Rectal smooth muscle tissue (tissue), 1 donor: ENCODE measurements at regions not wholly inside any gene's neighbourhood (a gene's known extent, or its start where the extent isn't known, plus 50 kb on each side); places are given as distances from the start of the nearest gene placed in this dataset.
A peak's percentile ranks its signal among the peaks of the same experiment; 100 is the strongest.

ENCODE experiments used
- H3K27ac ChIP-seq: one replicate; pipeline ENCODE4 v1.7.0; 2013; ENCODE audit warnings: low read depth, low read length, inconsistent platforms
- H3K27me3 ChIP-seq: one replicate; pipeline ENCODE4 v1.7.0; 2013; ENCODE audit warnings: low read length; ENCODE audit not compliant: control insufficient read depth, insufficient read depth
- H3K36me3 ChIP-seq: one replicate; pipeline ENCODE4 v1.7.0; 2013; ENCODE audit warnings: low read length; ENCODE audit not compliant: control insufficient read depth, insufficient read depth
- H3K4me1 ChIP-seq: one replicate; pipeline ENCODE4 v1.7.0; 2013; ENCODE audit warnings: low read length; ENCODE audit not compliant: control insufficient read depth, insufficient read depth
- H3K4me3 ChIP-seq: one replicate; pipeline ENCODE4 v1.7.0; 2013; ENCODE audit warnings: low read length
- H3K9ac ChIP-seq: one replicate; pipeline ENCODE4 v1.7.0; 2013; ENCODE audit warnings: low read length

DNA sequence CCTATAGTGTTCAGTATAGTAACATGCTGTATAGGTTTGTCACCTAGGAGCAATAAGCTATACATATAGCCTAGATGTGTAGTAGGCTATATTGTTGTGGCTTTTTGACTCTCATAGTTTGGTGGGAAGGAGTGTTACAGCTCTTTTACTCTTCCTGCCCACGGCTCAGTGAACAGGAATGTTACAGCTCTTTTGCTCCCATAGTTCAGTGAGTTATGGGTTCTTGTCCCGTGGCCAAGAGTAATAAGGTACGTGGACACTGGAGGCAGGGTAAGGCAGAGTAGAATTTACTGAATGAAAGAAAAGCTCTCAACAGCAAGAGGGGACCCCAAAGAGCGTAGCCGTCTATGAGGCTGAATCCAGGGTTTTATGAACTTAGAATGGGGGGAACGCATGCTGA is 734.3 kb downstream of the ADGRL2 start:
- no peaks in the 10 kb centered on the region for H3K36me3 ChIP-seq
- H3K4me1 ChIP-seq = no peaks in the 10 kb centered on the region
- no peak overlapping the region for H3K4me3 ChIP-seq
- no peaks in the 10 kb centered on the region for H3K27me3 ChIP-seq
- H3K27ac ChIP-seq = no peak overlapping the region
- H3K9ac ChIP-seq = no peak overlapping the region

DNA sequence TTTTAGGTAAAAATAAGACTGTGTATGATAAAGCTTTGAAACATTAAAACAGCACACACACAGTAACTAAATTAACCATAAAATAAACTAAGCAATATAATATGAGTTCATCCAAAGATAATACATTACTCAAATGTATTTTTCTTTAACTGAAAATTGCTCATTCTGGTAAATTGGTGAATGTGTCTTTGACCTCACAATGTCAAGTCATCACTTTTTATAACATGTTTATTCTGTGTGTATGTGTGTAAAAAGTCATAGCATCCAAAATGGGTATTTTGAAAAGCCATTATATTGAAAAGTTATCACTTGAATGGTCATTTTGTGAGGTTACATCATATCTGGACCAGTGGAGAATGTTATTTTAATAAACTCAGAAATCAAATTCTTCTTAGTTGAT is 724.6 kb downstream of the ADGRL2 start:
- no peaks in the 10 kb centered on the region for H3K36me3 ChIP-seq
- H3K27ac ChIP-seq = no peak overlapping the region
- H3K27me3 ChIP-seq = no peaks in the 10 kb centered on the region
- H3K4me1 ChIP-seq = no peaks in the 10 kb centered on the region
- no peak overlapping the region for H3K4me3 ChIP-seq
- H3K9ac ChIP-seq = no peak overlapping the region

- Histone ChIP-seq H3K27me3 (no peaks in the 10 kb centered on the region), H3K4me1 (no peaks in the 10 kb centered on the region), H3K36me3 (no peaks in the 10 kb centered on the region), H3K27ac (no peak overlapping the region), H3K9ac (no peak overlapping the region), H3K4me3 (no peak overlapping the region)
These were observed 719.9 kb downstream of the ADGRL2 start for GRCh38 chr1:82520611-82521010.

DNA sequence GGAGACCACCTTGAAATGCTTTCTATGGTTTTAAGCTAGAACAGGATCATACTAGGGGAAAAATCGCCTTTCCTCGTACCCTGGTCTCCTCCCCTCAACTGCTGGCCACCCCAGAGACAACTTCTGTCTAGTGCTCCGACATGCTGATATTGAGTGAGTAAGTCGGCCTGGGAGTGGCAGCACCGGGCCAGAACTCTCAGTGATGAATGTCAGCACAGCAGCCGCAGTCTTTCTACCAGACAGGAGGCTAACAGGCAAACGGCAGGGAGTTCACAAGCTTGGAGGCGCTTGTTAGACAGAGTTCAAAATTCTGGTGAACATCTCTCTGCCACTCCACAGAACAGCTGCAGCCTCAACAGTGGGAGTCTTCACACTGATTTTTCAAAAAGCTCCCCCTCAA is 716.9 kb downstream of the ADGRL2 start:
- H3K4me1 ChIP-seq = no peaks in the 10 kb centered on the region
- H3K27ac ChIP-seq = no peak overlapping the region
- H3K27me3 ChIP-seq = no peaks in the 10 kb centered on the region
- no peak overlapping the region for H3K9ac ChIP-seq
- H3K36me3 ChIP-seq = no peaks in the 10 kb centered on the region
- H3K4me3 ChIP-seq = no peak overlapping the region

GRCh38 chr1:82515650-82516049 is 714.9 kb downstream of the ADGRL2 start:
- Histone ChIP-seq H3K9ac (no peak overlapping the region), H3K27ac (no peak overlapping the region), H3K4me3 (no peak overlapping the region), H3K4me1 (no peaks in the 10 kb centered on the region), H3K36me3 (no peaks in the 10 kb centered on the region), H3K27me3 (no peaks in the 10 kb centered on the region)

- Histone ChIP-seq H3K4me1 (no peaks in the 10 kb centered on the region), H3K36me3 (no peaks in the 10 kb centered on the region), H3K27ac (no peak overlapping the region), H3K27me3 (no peaks in the 10 kb centered on the region), H3K9ac (no peak overlapping the region), H3K4me3 (no peak overlapping the region)
These were observed 710.7 kb downstream of the ADGRL2 start for GRCh38 chr1:82511441-82511840.

- H3K36me3 ChIP-seq = no peaks in the 10 kb centered on the region
- no peak overlapping the region for H3K9ac ChIP-seq
- no peak overlapping the region for H3K4me3 ChIP-seq
- no peaks in the 10 kb centered on the region for H3K27me3 ChIP-seq
- H3K4me1 ChIP-seq = no peaks in the 10 kb centered on the region
- H3K27ac ChIP-seq = no peak overlapping the region
These were observed 709.7 kb downstream of the ADGRL2 start for GRCh38 chr1:82510431-82510830.

DNA sequence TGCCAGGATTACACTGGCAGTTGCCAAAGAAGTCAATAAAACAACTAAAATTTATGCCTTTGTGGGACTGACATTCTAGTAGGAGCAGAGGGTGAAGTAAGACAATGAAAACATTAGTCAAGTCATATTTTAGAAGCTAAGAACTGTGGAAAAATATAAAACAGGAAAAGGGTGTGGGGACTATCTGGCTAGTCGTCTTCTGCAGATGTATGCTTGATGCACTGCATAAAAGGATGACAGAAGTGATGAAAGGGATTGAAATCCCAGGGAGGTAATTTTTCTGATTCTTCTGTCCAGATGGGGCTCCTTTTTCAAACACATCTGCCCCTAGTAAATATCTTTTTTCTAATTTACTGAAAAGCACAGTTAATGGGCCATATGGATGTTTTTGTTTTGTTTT is 706.3 kb downstream of the ADGRL2 start:
- no peak overlapping the region for H3K4me3 ChIP-seq
- H3K4me1 ChIP-seq = no peaks in the 10 kb centered on the region
- H3K9ac ChIP-seq = no peak overlapping the region
- no peaks in the 10 kb centered on the region for H3K27me3 ChIP-seq
- H3K36me3 ChIP-seq = no peaks in the 10 kb centered on the region
- no peak overlapping the region for H3K27ac ChIP-seq

DNA sequence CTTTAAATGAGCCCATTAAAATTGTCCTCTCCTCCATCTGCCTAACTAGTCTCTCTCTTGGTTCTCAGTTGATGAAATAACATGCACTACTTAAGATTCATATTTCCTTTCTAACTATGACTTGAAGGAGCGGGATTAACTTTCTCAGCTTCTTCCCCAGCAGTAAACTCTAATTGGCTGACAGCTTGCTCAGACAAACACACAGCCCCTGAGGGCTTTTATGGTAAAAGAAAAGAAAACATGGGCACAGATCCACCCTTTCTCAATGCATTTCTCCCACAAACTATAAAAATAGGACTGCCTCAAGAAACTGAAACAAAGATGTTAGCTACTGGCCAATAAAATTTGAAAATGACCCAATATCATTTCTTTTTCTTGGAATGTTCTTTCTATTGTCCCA is 703.1 kb downstream of the ADGRL2 start:
- Histone ChIP-seq H3K4me1 (no peaks in the 10 kb centered on the region), H3K9ac (no peak overlapping the region), H3K27ac (no peak overlapping the region), H3K4me3 (no peak overlapping the region), H3K27me3 (no peaks in the 10 kb centered on the region), H3K36me3 (no peaks in the 10 kb centered on the region)

DNA sequence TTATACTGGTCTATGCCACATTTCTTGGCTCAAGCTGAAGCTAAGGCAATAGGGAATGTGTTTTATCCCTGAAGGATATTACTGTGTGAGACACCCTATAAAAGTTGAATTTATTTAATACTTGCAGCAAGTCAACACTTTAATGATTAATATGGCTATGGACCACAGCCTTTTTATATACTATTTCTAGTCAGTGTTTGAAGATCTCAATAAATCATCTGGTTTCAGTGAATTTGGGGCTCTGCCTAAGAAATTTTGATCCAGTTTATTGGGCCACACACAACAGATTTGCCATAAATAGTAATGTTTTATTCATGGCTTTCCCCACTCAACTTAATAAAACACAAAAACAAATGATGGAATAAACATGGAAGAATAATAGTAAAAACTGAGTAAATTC is 698.3 kb downstream of the ADGRL2 start:
- H3K4me3 ChIP-seq = no peak overlapping the region
- no peaks in the 10 kb centered on the region for H3K36me3 ChIP-seq
- no peaks in the 10 kb centered on the region for H3K27me3 ChIP-seq
- no peak overlapping the region for H3K27ac ChIP-seq
- H3K4me1 ChIP-seq = no peaks in the 10 kb centered on the region
- no peak overlapping the region for H3K9ac ChIP-seq

- Histone ChIP-seq H3K27ac (no peak overlapping the region), H3K27me3 (no peaks in the 10 kb centered on the region), H3K4me3 (no peak overlapping the region), H3K9ac (no peak overlapping the region), H3K36me3 (no peaks in the 10 kb centered on the region), H3K4me1 (no peaks in the 10 kb centered on the region)
These were observed 693.4 kb downstream of the ADGRL2 start for GRCh38 chr1:82494117-82494516.

DNA sequence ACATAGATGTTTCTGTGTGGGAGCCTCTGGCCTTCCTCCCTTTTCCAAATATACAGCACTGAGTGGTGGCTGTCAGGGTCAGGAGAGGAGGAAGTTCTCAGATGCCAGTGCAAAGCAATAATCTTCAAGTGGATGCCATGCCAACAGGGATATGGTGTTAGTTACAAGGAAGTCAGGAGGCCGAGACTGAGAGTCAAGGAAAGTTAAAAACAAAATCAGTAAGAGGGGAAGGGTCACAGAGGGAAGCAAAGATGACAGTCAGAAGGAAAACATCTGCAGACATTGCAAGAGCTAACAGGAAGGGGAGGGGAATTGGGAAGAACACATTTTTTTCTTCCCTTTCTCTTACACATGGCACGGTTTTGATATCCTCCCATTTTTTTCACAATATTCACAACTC is 691.4 kb downstream of the ADGRL2 start:
- no peaks in the 10 kb centered on the region for H3K27me3 ChIP-seq
- no peak overlapping the region for H3K27ac ChIP-seq
- H3K9ac ChIP-seq = no peak overlapping the region

GRCh38 chr1:82491301-82492048 is 690.7 kb downstream of the ADGRL2 start:
- no peaks in the 10 kb centered on the region for H3K4me1 ChIP-seq
- H3K9ac ChIP-seq = no peak overlapping the region
- peak overlapping the region; percentile 6 for H3K27ac ChIP-seq
- no peak overlapping the region for H3K4me3 ChIP-seq
- H3K36me3 ChIP-seq = no peaks in the 10 kb centered on the region
- no peaks in the 10 kb centered on the region for H3K27me3 ChIP-seq

More for the DNA sequence above, 691.4 kb downstream of the ADGRL2 start:
- Histone ChIP-seq H3K36me3 (no peaks in the 10 kb centered on the region), H3K4me1 (no peaks in the 10 kb centered on the region), H3K4me3 (no peak overlapping the region)
